GM23338 (cell line): ENCODE measurements at regions not wholly inside any gene's neighbourhood (a gene's known extent, or its start where the extent isn't known, plus 50 kb on each side); places are given as distances from the start of the nearest gene placed in this dataset.

ENCODE experiments used
- ATAC-seq: fragments of 200-7000 bp; cut with Tn5 transposase; 3 replicates; pipeline ENCODE4 v1.9.1; 2020
- DNase-seq: peaks from one replicate; pipeline ENCODE4 v3.0.0-alpha.2; 2015; ENCODE audit warnings: low spot score
- H2AFZ ChIP-seq: fragments of 200-600 bp; sonication (generic); 2 replicates; pipeline ENCODE4 v1.8.0; 2016; ENCODE audit warnings: antibody characterized with exemption, mild to moderate bottlenecking, moderate library complexity
- H3F3A ChIP-seq: fragments of 200-600 bp; sonication (generic); replicated peaks from 2 replicates; pipeline ENCODE4 v1.8.0; 2017; ENCODE audit warnings: antibody characterized with exemption, mixed run types, low read depth
- H3K27ac ChIP-seq: fragments of 200-600 bp; sonication (generic); 2 replicates; pipeline ENCODE4 v1.6.1; 2016; ENCODE audit warnings: low read depth
- H3K27me3 ChIP-seq: fragments of 200-600 bp; sonication (generic); 2 replicates; pipeline ENCODE4 v1.8.0; 2016; ENCODE audit warnings: mild to moderate bottlenecking, mixed run types, moderate library complexity; ENCODE audit not compliant: insufficient read depth
- H3K36me3 ChIP-seq: fragments of 200-600 bp; sonication (generic); 2 replicates; pipeline ENCODE4 v1.8.0; 2016; ENCODE audit warnings: mild to moderate bottlenecking; ENCODE audit not compliant: insufficient read depth
- H3K4me1 ChIP-seq: fragments of 200-600 bp; sonication (generic); 2 replicates; pipeline ENCODE4 v1.8.0; 2016; ENCODE audit warnings: mild to moderate bottlenecking, moderate library complexity; ENCODE audit not compliant: insufficient read depth
- H3K4me2 ChIP-seq: fragments of 200-600 bp; sonication (generic); 2 replicates; pipeline ENCODE4 v1.7.1; 2017; ENCODE audit warnings: mixed run types
- H3K4me3 ChIP-seq: fragments of 200-600 bp; sonication (generic); 2 replicates; pipeline ENCODE4 v1.6.1; 2016; ENCODE audit warnings: mixed run types
- H3K79me2 ChIP-seq: fragments of 200-600 bp; sonication (generic); replicated peaks from 2 replicates; pipeline ENCODE4 v1.8.0; 2017; ENCODE audit warnings: mild to moderate bottlenecking; ENCODE audit not compliant: insufficient read depth
- H3K9me2 ChIP-seq: fragments of 200-600 bp; sonication (generic); 2 replicates; pipeline ENCODE4 v1.8.0; 2017; ENCODE audit not compliant: insufficient read depth
- H4K20me1 ChIP-seq: fragments of 200-600 bp; sonication (generic); replicated peaks from 2 replicates; pipeline ENCODE4 v1.8.0; 2017; ENCODE audit warnings: mild to moderate bottlenecking; ENCODE audit not compliant: insufficient read depth
- H3K27ac Mint-ChIP-seq: 2 replicates; pipeline ENCODE4 v1.8.0; 2020; ENCODE audit warnings: inconsistent platforms, mild to moderate bottlenecking, moderate library complexity, mixed read lengths
- H3K27me3 Mint-ChIP-seq: 3 replicates; pipeline ENCODE4 v1.8.0; 2022; ENCODE audit warnings: low read depth, mild to moderate bottlenecking, moderate library complexity, mixed read lengths, inconsistent platforms; ENCODE audit not compliant: insufficient read depth, poor library complexity
- H3K36me3 Mint-ChIP-seq: 3 replicates; pipeline ENCODE4 v1.8.0; 2021; ENCODE audit warnings: low read depth, mild to moderate bottlenecking, inconsistent platforms, moderate library complexity, mixed read lengths
- H3K4me1 Mint-ChIP-seq: 3 replicates; pipeline ENCODE4 v1.8.0; 2020; ENCODE audit warnings: mild to moderate bottlenecking, inconsistent platforms, mixed read lengths
- H3K4me3 Mint-ChIP-seq: 3 replicates; pipeline ENCODE4 v1.8.0; 2021; ENCODE audit warnings: moderate library complexity, mild to moderate bottlenecking, inconsistent platforms, mixed read lengths
- H3K9me3 Mint-ChIP-seq: 3 replicates; pipeline ENCODE4 v1.8.0; 2020; ENCODE audit warnings: moderate library complexity, mild to moderate bottlenecking, inconsistent platforms, mixed read lengths
- CREB1 ChIP-seq: fragments of 250-450 bp; sonication (Bioruptor Pico); IDR thresholded peaks from 2 replicates; pipeline ENCODE4 v1.5.0; 2020; ENCODE audit warnings: low read depth, mild to moderate bottlenecking, moderate library complexity
- EZH2 ChIP-seq: fragments of 200-600 bp; sonication (generic); IDR thresholded peaks from one replicate; pipeline ENCODE4 v1.8.0; 2017; ENCODE audit warnings: antibody characterized with exemption, mild to moderate bottlenecking, low read depth; ENCODE audit not compliant: unreplicated experiment
- EZH2phosphoT487 ChIP-seq: fragments of 200-600 bp; sonication (generic); IDR thresholded peaks from one replicate; pipeline ENCODE4 v1.8.1; 2018; ENCODE audit warnings: antibody characterized with exemption; ENCODE audit not compliant: unreplicated experiment
- JUNB ChIP-seq: IDR thresholded peaks from one replicate; pipeline ENCODE4 v1.6.1; 2016; ENCODE audit warnings: antibody characterized with exemption; ENCODE audit not compliant: unreplicated experiment
- NANOG ChIP-seq: IDR thresholded peaks from 2 replicates; pipeline ENCODE4 v1.6.1; 2016; ENCODE audit warnings: antibody characterized with exemption, borderline replicate concordance
- ZNF114 ChIP-seq: fragments of 250-450 bp; sonication (Bioruptor Pico); IDR thresholded peaks from 2 replicates; pipeline ENCODE4 v1.5.0; 2020; ENCODE audit warnings: mild to moderate bottlenecking, moderate library complexity
- ZNF331 ChIP-seq: fragments of 250-450 bp; sonication (Bioruptor Pico); IDR thresholded peaks from 2 replicates; pipeline ENCODE4 v1.5.0; 2020; ENCODE audit warnings: low read depth, mild to moderate bottlenecking, moderate library complexity
- TF ChIP-seq, protein P1 (sequence below), 2 experiments: fragments of 200-600 bp in 1 of 2; sonication (generic) in 1 of 2; conservative IDR thresholded peaks; 2 replicates each; pipeline versions ENCODE4 v1.5.1 to v1.6.1; 2016 to 2017; ENCODE audit warnings: antibody characterized with exemption in 2 of 2, low read depth in 2 of 2, mild to moderate bottlenecking in 2 of 2, moderate library complexity in 1 of 2
- TF ChIP-seq, protein P2 (sequence below): fragments of 250-450 bp; sonication (Bioruptor Pico); IDR thresholded peaks from 2 replicates; pipeline ENCODE4 v1.5.0; 2020; ENCODE audit warnings: mild to moderate bottlenecking, moderate library complexity
- TF ChIP-seq, protein P3 (sequence below): IDR thresholded peaks from 2 replicates; pipeline ENCODE4 v1.6.1; 2016; ENCODE audit warnings: antibody characterized with exemption
- TF ChIP-seq, protein P4 (sequence below): IDR thresholded peaks from one replicate; pipeline ENCODE4 v1.6.1; 2018; ENCODE audit warnings: antibody characterized with exemption; ENCODE audit not compliant: unreplicated experiment

DNA sequence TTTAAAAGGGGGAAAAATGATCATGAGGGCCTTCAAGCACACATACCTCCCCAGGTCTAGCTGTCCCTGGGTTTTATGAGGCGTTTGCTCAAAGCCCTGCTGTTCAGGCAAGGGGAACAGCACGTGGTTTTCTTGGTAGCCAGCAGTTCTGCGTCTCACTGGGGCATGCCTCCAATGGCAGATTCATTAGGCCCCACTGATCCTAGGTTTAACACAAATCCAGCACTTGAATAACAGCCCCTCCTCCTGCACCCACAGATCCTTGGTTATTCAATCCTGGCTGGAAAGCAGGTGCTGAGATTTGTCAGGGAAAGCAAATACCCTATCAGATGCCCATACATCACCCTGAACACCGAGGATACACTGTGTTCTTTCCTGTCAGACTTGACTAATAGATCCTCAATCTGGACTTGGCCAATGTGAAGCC, 106.4 kb downstream of the ZC3H11B start (continued):
- TF ChIP-seq, protein P1, sequence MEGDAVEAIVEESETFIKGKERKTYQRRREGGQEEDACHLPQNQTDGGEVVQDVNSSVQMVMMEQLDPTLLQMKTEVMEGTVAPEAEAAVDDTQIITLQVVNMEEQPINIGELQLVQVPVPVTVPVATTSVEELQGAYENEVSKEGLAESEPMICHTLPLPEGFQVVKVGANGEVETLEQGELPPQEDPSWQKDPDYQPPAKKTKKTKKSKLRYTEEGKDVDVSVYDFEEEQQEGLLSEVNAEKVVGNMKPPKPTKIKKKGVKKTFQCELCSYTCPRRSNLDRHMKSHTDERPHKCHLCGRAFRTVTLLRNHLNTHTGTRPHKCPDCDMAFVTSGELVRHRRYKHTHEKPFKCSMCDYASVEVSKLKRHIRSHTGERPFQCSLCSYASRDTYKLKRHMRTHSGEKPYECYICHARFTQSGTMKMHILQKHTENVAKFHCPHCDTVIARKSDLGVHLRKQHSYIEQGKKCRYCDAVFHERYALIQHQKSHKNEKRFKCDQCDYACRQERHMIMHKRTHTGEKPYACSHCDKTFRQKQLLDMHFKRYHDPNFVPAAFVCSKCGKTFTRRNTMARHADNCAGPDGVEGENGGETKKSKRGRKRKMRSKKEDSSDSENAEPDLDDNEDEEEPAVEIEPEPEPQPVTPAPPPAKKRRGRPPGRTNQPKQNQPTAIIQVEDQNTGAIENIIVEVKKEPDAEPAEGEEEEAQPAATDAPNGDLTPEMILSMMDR (conservative IDR thresholded peaks at IDR 0.05; ENCODE audit: low read depth in 2 of 2), result no peak
- TF ChIP-seq, protein P2, sequence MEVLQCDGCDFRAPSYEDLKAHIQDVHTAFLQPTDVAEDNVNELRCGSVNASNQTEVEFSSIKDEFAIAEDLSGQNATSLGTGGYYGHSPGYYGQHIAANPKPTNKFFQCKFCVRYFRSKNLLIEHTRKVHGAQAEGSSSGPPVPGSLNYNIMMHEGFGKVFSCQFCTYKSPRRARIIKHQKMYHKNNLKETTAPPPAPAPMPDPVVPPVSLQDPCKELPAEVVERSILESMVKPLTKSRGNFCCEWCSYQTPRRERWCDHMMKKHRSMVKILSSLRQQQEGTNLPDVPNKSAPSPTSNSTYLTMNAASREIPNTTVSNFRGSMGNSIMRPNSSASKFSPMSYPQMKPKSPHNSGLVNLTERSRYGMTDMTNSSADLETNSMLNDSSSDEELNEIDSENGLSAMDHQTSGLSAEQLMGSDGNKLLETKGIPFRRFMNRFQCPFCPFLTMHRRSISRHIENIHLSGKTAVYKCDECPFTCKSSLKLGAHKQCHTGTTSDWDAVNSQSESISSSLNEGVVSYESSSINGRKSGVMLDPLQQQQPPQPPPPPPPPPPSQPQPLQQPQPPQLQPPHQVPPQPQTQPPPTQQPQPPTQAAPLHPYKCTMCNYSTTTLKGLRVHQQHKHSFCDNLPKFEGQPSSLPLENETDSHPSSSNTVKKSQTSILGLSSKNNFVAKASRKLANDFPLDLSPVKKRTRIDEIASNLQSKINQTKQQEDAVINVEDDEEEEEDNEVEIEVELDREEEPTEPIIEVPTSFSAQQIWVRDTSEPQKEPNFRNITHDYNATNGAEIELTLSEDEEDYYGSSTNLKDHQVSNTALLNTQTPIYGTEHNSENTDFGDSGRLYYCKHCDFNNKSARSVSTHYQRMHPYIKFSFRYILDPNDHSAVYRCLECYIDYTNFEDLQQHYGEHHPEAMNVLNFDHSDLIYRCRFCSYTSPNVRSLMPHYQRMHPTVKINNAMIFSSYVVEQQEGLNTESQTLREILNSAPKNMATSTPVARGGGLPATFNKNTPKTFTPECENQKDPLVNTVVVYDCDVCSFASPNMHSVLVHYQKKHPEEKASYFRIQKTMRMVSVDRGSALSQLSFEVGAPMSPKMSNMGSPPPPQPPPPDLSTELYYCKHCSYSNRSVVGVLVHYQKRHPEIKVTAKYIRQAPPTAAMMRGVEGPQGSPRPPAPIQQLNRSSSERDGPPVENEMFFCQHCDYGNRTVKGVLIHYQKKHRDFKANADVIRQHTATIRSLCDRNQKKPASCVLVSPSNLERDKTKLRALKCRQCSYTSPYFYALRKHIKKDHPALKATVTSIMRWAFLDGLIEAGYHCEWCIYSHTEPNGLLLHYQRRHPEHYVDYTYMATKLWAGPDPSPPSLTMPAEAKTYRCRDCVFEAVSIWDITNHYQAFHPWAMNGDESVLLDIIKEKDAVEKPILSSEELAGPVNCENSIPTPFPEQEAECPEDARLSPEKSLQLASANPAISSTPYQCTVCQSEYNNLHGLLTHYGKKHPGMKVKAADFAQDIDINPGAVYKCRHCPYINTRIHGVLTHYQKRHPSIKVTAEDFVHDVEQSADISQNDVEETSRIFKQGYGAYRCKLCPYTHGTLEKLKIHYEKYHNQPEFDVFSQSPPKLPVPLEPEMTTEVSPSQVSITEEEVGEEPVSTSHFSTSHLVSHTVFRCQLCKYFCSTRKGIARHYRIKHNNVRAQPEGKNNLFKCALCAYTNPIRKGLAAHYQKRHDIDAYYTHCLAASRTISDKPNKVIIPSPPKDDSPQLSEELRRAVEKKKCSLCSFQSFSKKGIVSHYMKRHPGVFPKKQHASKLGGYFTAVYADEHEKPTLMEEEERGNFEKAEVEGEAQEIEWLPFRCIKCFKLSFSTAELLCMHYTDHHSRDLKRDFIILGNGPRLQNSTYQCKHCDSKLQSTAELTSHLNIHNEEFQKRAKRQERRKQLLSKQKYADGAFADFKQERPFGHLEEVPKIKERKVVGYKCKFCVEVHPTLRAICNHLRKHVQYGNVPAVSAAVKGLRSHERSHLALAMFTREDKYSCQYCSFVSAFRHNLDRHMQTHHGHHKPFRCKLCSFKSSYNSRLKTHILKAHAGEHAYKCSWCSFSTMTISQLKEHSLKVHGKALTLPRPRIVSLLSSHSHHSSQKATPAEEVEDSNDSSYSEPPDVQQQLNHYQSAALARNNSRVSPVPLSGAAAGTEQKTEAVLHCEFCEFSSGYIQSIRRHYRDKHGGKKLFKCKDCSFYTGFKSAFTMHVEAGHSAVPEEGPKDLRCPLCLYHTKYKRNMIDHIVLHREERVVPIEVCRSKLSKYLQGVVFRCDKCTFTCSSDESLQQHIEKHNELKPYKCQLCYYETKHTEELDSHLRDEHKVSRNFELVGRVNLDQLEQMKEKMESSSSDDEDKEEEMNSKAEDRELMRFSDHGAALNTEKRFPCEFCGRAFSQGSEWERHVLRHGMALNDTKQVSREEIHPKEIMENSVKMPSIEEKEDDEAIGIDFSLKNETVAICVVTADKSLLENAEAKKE, result no peak
- TF ChIP-seq EZH2phosphoT487 (no peak), JUNB (no peak)

DNA sequence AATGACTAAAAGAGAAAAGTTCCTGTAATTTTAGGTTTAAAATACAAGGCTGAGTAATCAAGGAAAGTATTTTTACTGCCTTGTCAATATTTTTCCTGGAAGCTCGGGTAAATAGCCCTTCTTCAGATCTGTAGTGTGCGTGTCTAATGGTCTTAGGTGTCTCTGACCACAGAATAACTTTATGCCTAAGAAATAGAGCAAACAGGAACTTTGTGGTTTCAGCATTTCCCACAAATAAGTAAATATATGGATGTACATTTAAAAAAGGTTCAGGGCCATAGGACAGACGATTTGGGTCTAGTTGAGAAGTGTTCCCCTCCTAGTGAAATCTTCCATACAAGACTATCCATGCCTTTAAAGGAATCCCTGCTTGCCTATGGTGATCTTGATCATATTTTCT, 107.0 kb downstream of the ZC3H11B start:
- H3K27me3 Mint-ChIP-seq, result peaks cover 1% of the 10 kb centered on the region
- Histone ChIP-seq H3K79me2 (no peaks in the 10 kb centered on the region), H3K4me3 (no peak overlapping the region), H4K20me1 (no peaks in the 10 kb centered on the region), H3K36me3 (no peaks in the 10 kb centered on the region), H3K4me2 (no peak overlapping the region), H3K27ac (no peak overlapping the region), H2AFZ (no peak overlapping the region; the same call in 1 of the 2 replicates), H3K9me2 (peaks cover 12% of the 10 kb centered on the region), H3F3A (no peaks in the 10 kb centered on the region), H3K4me1 (no peaks in the 10 kb centered on the region), H3K27me3 (no peaks in the 10 kb centered on the region)
- no peaks in the 10 kb centered on the region for H3K9me3 Mint-ChIP-seq
- no peak overlapping the region for H3K27ac Mint-ChIP-seq
- H3K4me3 Mint-ChIP-seq, result no peak overlapping the region
- no peaks in the 10 kb centered on the region for H3K4me1 Mint-ChIP-seq
- ATAC-seq (no peak), DNase-seq (no peak)
- H3K36me3 Mint-ChIP-seq, result no peaks in the 10 kb centered on the region
- TF ChIP-seq NANOG (no peak), ZNF331 (CRISPR knock-in tag) (no peak), EZH2 (no peak), ZNF114 (CRISPR knock-in tag) (no peak), CREB1 (CRISPR knock-in tag) (no peak), EZH2phosphoT487 (no peak)
- TF ChIP-seq, protein P3, sequence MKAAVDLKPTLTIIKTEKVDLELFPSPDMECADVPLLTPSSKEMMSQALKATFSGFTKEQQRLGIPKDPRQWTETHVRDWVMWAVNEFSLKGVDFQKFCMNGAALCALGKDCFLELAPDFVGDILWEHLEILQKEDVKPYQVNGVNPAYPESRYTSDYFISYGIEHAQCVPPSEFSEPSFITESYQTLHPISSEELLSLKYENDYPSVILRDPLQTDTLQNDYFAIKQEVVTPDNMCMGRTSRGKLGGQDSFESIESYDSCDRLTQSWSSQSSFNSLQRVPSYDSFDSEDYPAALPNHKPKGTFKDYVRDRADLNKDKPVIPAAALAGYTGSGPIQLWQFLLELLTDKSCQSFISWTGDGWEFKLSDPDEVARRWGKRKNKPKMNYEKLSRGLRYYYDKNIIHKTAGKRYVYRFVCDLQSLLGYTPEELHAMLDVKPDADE, result no peak
- TF ChIP-seq, protein P4, sequence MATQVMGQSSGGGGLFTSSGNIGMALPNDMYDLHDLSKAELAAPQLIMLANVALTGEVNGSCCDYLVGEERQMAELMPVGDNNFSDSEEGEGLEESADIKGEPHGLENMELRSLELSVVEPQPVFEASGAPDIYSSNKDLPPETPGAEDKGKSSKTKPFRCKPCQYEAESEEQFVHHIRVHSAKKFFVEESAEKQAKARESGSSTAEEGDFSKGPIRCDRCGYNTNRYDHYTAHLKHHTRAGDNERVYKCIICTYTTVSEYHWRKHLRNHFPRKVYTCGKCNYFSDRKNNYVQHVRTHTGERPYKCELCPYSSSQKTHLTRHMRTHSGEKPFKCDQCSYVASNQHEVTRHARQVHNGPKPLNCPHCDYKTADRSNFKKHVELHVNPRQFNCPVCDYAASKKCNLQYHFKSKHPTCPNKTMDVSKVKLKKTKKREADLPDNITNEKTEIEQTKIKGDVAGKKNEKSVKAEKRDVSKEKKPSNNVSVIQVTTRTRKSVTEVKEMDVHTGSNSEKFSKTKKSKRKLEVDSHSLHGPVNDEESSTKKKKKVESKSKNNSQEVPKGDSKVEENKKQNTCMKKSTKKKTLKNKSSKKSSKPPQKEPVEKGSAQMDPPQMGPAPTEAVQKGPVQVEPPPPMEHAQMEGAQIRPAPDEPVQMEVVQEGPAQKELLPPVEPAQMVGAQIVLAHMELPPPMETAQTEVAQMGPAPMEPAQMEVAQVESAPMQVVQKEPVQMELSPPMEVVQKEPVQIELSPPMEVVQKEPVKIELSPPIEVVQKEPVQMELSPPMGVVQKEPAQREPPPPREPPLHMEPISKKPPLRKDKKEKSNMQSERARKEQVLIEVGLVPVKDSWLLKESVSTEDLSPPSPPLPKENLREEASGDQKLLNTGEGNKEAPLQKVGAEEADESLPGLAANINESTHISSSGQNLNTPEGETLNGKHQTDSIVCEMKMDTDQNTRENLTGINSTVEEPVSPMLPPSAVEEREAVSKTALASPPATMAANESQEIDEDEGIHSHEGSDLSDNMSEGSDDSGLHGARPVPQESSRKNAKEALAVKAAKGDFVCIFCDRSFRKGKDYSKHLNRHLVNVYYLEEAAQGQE, result no peak
